CD4-positive, alpha-beta T cell treated with Interleukin-15 for 4 hours (primary cell): ENCODE measurements at regions not wholly inside any gene's neighbourhood (a gene's known extent, or its start where the extent isn't known, plus 50 kb on each side); places are given as distances from the start of the nearest gene placed in this dataset.

ENCODE experiments used
- DNase-seq: peaks from one replicate; pipeline ENCODE4 v3.0.0-alpha.2; 2020; ENCODE audit warnings: low spot score

DNA sequence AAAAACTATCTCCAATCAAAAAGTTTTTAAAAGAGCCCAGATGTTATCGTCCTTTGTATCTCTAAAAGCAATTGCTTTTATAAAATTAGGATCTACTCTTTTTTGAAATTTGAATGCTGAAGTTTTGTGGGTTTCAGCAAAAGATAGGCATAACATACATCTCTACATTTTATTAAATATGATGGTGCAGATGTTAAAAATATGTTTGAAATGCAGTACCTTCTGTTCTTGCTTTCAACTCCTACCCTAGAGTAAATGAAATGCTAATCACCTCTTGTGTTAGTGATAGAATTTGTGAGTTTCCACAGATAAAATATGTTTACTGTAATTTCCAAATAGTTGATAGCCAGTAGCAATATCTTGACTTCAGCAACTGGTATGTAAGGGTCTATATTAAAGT is 95.7 kb upstream of the VPREB1 start:
- no peak for DNase-seq

GRCh38 chr22:22144858-22145257 is 99.7 kb upstream of the VPREB1 start:
- DNase-seq, result no peak

GRCh38 chr22:22143448-22143847 is 101.1 kb upstream of the VPREB1 start:
- no peak for DNase-seq

GRCh38 chr22:22142661-22143060 is 101.9 kb upstream of the VPREB1 start:
- DNase-seq, result no peak

- DNase-seq, result no peak
These were observed 102.6 kb upstream of the VPREB1 start for GRCh38 chr22:22141771-22142591.

DNA sequence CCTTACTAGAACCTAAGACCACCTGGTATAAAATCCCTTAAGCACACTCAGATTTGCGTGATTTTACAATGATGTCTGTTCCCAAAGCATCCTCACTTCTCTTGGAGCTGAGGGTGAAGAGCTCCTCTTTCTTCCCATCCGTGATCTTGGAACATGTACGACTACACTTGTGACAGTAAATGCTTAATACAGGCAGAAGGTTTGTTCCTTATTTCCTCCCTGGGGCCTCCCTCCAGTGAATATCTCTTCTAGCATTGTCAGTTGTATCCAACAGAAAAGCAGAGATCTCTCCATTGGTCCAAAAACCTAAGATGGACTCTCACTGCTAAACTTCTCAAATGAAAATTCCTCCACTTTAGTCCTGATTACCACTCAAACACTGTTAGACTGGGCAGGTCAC is 103.6 kb upstream of the VPREB1 start:
- DNase-seq, result no peak

DNA sequence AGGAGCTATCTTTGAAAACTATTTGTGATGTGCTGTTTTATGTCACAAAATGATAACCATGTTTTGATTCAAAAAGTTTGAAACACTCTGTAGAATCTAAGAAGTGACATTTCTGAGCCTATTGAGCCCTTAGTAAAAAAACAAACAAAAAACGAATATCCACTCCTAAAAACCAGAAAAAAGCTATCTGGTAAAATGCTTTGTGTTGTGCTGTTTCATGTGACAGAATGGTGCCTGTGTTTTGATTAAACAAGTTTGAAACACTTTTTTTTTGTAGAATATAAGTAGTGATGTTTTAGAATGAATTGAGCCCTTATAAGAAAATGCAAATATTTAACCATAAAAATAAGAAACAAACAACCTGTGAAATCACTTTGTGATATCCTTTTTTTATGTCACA is 105.2 kb upstream of the VPREB1 start:
- no peak for DNase-seq

- DNase-seq, result no peak
These were observed 105.7 kb upstream of the VPREB1 start for GRCh38 chr22:22138915-22139314.

DNA sequence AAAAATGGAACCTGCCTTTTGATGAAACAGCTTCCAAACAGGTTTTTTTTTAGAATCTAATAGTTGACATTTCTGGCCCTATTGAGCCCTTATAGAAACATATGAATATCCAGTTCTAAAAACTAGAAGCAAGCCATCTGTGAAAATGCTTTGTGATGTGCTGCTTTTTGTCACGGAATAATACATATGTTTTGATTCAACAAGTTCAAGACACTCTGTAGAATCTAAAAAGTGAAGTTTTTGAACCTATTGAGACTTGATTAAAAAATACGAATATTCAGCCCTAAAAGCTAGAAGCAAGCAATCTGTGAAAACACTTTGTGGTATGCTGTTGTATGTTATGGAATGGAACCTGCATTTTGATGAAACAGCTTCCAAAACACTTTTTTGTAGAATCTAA is 106.7 kb upstream of the VPREB1 start:
- no peak for DNase-seq

- no peak for DNase-seq
These were observed 110.7 kb upstream of the VPREB1 start for GRCh38 chr22:22133910-22134309.

DNA sequence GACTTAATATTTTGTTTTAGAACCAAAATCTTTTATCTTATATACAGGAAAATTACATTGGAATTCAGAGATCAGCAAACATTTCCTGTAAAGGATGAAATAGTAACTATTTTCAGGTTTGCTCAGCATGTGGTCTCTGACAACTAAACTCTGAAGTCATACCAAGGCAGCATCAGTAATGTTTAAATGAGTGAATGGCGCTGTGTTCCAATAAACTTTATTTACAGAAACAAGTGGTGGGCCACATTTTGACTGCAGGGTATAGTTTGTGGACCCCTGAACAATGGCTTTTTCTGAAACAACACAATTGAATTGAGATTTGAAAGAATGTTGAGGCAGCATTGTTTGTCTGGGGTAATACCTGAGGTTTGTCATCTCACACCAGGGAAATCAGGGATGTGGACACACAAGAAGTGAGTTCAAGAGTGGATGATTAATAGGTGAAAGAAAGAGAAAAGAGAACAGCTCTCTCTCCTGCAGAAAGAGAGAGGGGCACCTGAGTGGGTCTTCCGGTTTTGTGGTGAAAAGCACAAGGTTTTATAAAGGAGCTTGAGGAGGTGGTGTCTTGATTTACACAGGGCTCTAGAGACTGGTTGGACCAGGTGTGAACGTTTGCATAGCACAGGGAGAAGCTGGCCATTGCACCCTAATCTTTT is 113.5 kb upstream of the VPREB1 start:
- no peak for DNase-seq

DNA sequence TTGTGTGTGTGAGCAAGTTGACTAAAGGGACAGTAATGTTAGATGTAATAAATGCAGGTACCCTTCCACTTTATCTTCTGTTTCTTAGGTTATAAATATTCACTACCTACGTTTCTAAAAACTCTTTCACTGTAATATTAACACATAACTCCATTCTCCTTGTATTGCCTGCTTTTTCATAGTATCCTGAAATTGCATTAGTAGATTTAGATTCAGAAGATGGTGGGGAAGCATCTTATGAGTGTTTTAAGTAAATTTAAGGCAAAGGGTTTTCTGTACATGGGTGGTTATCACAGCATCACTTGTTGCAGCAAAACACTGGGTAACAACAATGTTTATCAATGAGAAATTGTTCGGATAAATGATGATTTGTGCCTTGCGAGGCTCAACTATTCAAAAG is 115.2 kb upstream of the VPREB1 start:
- no peak for DNase-seq

DNA sequence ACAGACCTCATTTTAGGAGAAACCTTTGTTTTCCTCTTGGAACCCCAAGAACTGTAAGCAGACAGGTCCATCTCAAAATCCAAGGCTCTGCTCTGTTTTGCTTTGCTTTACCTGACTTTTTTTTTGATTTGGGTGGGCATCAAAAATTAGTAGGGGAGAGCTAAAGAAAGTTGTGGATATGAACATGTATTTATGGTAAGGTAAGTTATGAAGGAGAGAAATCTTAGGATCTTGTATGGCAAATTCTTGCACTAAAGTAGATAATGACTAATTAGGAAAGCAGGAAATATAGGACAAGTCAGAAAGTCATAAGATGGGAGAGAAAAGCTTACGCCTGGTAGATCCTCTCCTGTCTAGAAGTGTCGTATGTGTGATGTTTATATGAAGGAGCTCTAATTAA is 116.1 kb upstream of the VPREB1 start:
- DNase-seq, result no peak

DNA sequence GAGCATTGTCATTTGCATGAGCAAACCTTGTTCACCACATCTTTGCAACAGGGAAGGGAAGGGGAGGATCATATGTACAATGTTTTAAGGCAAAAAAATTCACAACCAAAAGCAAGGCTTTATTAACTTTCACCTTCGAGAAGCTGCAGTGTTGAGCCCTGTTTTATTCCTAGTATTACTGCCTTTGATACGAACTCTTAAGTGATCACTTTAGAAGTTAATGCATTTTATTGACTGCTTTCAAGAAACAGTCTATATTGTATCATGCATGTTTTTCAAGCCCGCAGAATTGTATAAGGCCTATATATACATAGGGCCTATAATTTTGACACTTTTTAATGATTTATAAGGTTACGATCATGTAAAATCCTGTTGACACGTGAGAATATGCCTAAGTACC is 117.5 kb upstream of the VPREB1 start:
- no peak for DNase-seq

DNA sequence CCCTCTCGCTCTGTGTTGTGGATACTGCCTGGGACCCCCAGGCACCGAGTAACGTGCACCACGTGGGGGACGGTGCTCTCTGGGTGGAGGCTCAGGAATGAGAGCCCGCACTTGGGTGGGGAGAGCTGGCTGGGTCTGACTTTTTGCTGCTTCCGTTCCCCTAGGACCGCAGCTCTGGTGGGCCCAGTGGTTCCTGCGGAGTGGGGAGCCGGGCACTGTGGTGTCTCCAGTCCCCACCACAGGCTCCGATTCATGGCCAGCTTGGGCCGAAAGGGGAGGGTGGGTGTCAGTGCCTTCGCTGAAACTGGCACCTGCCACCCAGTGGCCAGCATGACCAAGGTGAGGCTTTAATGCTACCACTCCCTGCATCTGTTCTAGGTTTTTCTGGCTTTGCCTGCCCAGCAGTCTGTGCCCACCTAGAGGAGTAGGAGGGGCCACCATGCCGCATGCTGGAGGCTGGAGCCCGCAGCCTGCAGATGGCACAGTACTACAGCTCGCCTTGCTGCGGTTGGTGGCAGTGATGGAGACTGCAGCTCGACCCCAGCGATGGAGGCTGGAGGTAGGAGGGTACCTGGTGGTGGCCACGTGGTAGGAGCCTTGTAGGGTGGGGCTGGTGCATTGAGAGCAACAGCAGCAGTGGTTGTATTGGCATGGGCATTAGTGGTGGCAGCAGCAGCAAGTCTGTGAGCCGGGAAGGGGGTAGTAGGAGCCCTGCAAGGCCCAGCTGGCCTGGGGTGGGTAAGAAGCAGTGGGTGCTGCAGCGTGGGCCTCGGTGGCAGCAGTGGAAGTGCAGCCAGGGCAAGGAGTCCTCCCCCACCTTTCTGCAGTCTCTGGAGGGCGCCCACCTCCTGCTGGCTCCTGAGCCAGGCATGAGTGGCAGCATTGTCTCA is 118.8 kb upstream of the VPREB1 start:
- DNase-seq, result no peak

GRCh38 chr22:22125028-22125578 is 119.5 kb upstream of the VPREB1 start:
- no peak for DNase-seq

DNA sequence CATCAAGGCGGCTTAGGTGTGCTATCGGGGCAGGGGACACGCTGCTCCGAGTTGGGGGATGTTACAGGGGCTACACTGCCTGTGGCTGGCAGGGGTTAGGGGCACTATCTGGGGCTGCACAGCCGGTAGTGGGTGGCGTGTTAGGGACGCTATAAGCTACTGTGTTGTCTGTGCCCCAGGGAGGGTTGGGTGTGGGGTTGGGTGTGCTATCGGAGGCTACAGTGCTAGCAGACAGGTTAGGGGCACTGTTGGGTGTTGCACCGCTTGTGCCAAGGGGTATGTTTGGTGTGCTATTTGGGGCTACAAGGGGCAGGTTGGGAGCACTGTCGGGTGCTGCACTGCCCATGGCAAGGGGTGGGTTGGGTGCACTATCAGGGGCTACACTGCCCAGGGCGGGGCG is 120.2 kb upstream of the VPREB1 start:
- no peak for DNase-seq

- DNase-seq, result no peak
These were observed 120.7 kb upstream of the VPREB1 start for GRCh38 chr22:22123960-22124278.

DNA sequence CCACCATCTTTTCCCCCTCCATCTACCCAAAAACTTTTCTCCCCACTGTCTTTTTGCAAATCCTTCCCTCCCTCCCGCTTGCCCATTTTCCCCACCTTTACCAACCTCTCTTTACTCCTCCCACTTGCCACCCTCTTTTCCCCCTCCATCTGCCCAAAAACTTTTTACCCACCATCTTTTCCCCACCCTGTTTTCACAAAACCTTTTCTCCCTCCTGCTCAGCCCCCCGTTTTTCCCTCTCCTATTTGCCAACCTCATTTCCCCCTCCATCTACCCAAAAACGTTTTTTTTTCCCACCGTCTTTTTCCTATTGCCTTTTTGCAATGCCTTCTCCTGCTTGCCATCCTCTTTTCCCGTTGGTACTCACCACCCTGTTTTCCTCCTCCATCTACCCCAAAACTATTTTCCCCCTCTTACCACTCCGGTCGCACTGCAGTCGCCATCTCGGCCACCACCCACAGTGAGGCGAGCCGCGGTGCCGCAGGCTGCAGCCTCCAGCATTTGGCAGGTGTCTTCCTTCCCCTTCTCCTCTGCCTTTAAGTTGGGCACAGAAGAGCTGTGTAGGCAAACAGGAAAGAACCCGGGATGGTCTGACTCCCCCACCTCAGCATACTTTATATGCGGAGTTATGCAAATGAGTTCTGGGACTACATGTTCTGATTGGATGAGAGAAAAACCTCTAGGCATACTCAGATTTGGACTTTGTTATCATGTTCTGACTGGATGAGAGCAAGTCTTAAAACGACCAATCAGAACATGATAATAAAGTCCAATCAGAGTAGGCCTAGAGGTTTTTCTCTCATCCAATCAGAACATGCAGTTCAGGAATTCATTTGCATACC is 121.2 kb upstream of the VPREB1 start:
- DNase-seq, result no peak

DNA sequence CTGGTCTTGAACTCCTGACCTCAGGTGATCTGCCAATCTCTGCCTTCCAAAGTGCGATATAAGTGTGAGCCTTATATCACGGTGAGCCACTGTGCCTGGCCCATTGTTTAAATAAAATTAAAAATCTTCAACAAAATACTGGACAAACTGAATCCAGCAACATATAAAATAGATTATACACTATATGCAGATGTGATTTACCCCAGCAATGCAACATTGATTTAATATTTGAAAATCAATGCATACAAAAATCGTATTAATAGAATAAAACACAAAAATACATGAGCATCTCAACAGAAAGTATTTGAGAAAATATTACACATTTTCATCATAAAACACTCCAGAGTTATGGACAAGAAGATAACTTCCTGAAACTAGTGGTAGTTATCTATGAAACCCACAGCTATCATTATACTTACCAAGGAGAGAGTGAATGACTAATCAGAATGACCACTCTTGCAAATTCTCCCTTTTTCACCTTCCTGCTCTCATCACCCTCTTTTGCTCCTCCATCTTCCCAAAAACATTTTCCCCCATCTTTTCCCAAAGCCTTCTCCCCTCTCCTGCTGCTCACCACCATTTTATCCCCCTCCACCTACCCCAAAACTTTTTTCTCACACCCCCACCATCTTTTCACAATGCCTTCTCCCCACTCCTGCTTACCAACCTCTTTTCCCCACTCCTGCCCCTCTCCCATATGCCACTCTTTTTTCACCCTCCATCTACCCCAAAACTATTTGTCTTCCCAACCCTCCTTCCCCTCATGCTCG is 122.1 kb upstream of the VPREB1 start:
- no peak for DNase-seq

GRCh38 chr22:22121445-22121844 is 123.1 kb upstream of the VPREB1 start:
- no peak for DNase-seq
